ENCODE measurements at regions not wholly inside any gene's neighbourhood (a gene's known extent, or its start where the extent isn't known, plus 50 kb on each side); places are given as distances from the start of the nearest gene placed in this dataset.

GRCh38 chr2:118479020-118479419 is 368.4 kb downstream of the EN1 start (continued):
- no peak for TF ChIP-seq AFF4 (CRISPR knock-in tag; IDR thresholded peaks at IDR 0.05; ENCODE audit: borderline replicate concordance)
- no peak for TF ChIP-seq ZBTB21 (CRISPR knock-in tag; IDR thresholded peaks at IDR 0.05; ENCODE audit: borderline replicate concordance)
- no peak for TF ChIP-seq USF1 (CRISPR knock-in tag; IDR thresholded peaks at IDR 0.05)
- no peak for TF ChIP-seq MXD4 (CRISPR knock-in tag; IDR thresholded peaks at IDR 0.05; ENCODE audit: borderline replicate concordance)
- no peak for TF ChIP-seq HMGA2 (CRISPR knock-in tag; IDR thresholded peaks at IDR 0.05)
- TF ChIP-seq AR (CRISPR knock-in tag; IDR thresholded peaks at IDR 0.05) = no peak
- no peak for TF ChIP-seq MLX (CRISPR knock-in tag; IDR thresholded peaks at IDR 0.05)
- TF ChIP-seq TEAD1 (CRISPR knock-in tag; IDR thresholded peaks at IDR 0.05) = no peak
- TF ChIP-seq ZNF317 (CRISPR knock-in tag; IDR thresholded peaks at IDR 0.05; ENCODE audit: borderline replicate concordance, low read depth) = no peak
- no peak for TF ChIP-seq ZNF232 (CRISPR knock-in tag; IDR thresholded peaks at IDR 0.05)
- no peak for TF ChIP-seq ERG (CRISPR knock-in tag; IDR thresholded peaks at IDR 0.05)
- no peak for TF ChIP-seq STAT6 (CRISPR knock-in tag; conservative IDR thresholded peaks at IDR 0.05; ENCODE audit: low read depth)
- TF ChIP-seq TEAD4 (CRISPR knock-in tag; IDR thresholded peaks at IDR 0.05) = no peak
- no peak for TF ChIP-seq SP1 (CRISPR knock-in tag; conservative IDR thresholded peaks at IDR 0.05)

Data from WTC11 (cell line).